Suprapubic skin (tissue), 3 donors: ENCODE measurements at regions not wholly inside any gene's neighbourhood (a gene's known extent, or its start where the extent isn't known, plus 50 kb on each side); places are given as distances from the start of the nearest gene placed in this dataset.

Source experiments
- CTCF ChIP-seq, 2 donors: fragments of 200-600 bp in 1 of 2; fragments of 450-650 bp in 1 of 2; sonication (generic) in 1 of 2; IDR thresholded peaks; one replicate each; pipeline ENCODE4 v1.5.1; 2016 to 2019; ENCODE audit warnings: antibody characterized with exemption in 2 of 2, mild to moderate bottlenecking in 1 of 2, moderate library complexity in 1 of 2
- POLR2A ChIP-seq, 2 donors: fragments of 450-650 bp; IDR thresholded peaks; one replicate each; pipeline ENCODE4 v1.6.1; 2017; ENCODE audit warnings: antibody characterized with exemption in 2 of 2, mild to moderate bottlenecking in 2 of 2, moderate library complexity in 2 of 2

GRCh38 chr2:41078341-41078740 lies 626.5 kb upstream of the SLC8A1 start:
- TF ChIP-seq POLR2A (IDR thresholded peaks at IDR 0.05) = no peak
- TF ChIP-seq CTCF (IDR thresholded peaks at IDR 0.05) = no peak
